Body of pancreas (tissue), 4 donors: ENCODE measurements at regions not wholly inside any gene's neighbourhood (a gene's known extent, or its start where the extent isn't known, plus 50 kb on each side); places are given as distances from the start of the nearest gene placed in this dataset.
"Not testable (repeated sequence)": the region's sequence is repeated elsewhere in the genome, so short reads cannot be mapped to it uniquely, and the experiment has no call there.

Experiments used
- ATAC-seq: fragments of 150-250 bp; one replicate; pipeline ENCODE4 v1.9.1; 2016
- DNase-seq, 4 donors: peaks; one replicate each; pipeline ENCODE4 v3.0.0-alpha.2; 2019
- H3K27ac ChIP-seq, 4 donors: fragments of 200-600 bp; sonication (generic); 1 replicate in 3 of 4; 2 replicates in 1 of 4; pipeline versions ENCODE4 v1.5.1 to v1.6.1; 2016 to 2019; ENCODE audit warnings: mild to moderate bottlenecking in 1 of 4, mixed read lengths in 1 of 4, moderate library complexity in 1 of 4
- H3K27me3 ChIP-seq, 2 donors: fragments of 200-600 bp; sonication (generic); one replicate each; pipeline ENCODE4 v1.6.0; 2016; ENCODE audit warnings: mild to moderate bottlenecking in 1 of 2
- H3K36me3 ChIP-seq, 2 donors: fragments of 200-600 bp; sonication (generic); replicated peaks in 1 of 2; 2 replicates each; pipeline ENCODE4 v1.5.1; 2016; ENCODE audit warnings: low read depth in 2 of 2; ENCODE audit not compliant: insufficient read depth in 1 of 2
- H3K4me1 ChIP-seq: fragments of 200-600 bp; sonication (generic); one replicate; pipeline ENCODE4 v1.6.0; 2016
- H3K4me3 ChIP-seq, 2 donors: fragments of 200-600 bp; sonication (generic); 1 replicate in 1 of 2; 2 replicates in 1 of 2; pipeline ENCODE4 v1.5.1; 2016 to 2019
- H3K9me3 ChIP-seq, 3 donors: fragments of 200-600 bp; sonication (generic); 1 replicate in 2 of 3; 2 replicates in 1 of 3; pipeline ENCODE4 v1.5.1; 2016
- CTCF ChIP-seq, 7 experiments: fragments of 450-650 bp in 4 of 7; fragments of 200-600 bp in 3 of 7; sonication (generic) in 3 of 7; IDR thresholded peaks; one replicate each; pipeline ENCODE4 v1.5.1; 2016 to 2019; ENCODE audit warnings: antibody characterized with exemption in 7 of 7
- POLR2A ChIP-seq, 3 donors: fragments of 450-650 bp; IDR thresholded peaks; one replicate each; pipeline ENCODE4 v1.6.1; 2016; ENCODE audit warnings: antibody characterized with exemption in 3 of 3, mild to moderate bottlenecking in 2 of 3
- WGBS, 2 donors: methylation state at CpG; one replicate each; pipeline ENCODE4 v1.1.5; 2017; 5-methylcytosine and 5-hydroxymethylcytosine counted together
- intact Hi-C: fragments of 100-400 bp; cut with DNase I; formaldehyde crosslinking; loops from one replicate; pipeline ENCODE4 v1.15.1; 2023

GRCh38 chrX:34338046-34338445, 205.9 kb upstream of the FAM47A start:
- DNase-seq: no peak
- no peak for ATAC-seq
- no peaks in the 10 kb centered on the region for H3K27me3 ChIP-seq
- intact Hi-C loops: no loop called here
- no peaks in the 10 kb centered on the region for H3K9me3 ChIP-seq
- H3K4me3 ChIP-seq: no peak overlapping the region
- H3K36me3 ChIP-seq: no peaks in the 10 kb centered on the region
- no peaks in the 10 kb centered on the region for H3K4me1 ChIP-seq
- no peak for TF ChIP-seq CTCF (IDR thresholded peaks at IDR 0.05)
- TF ChIP-seq POLR2A (IDR thresholded peaks at IDR 0.05): no peak
- no peak overlapping the region for H3K27ac ChIP-seq

- H3K4me1 ChIP-seq, H3K36me3 ChIP-seq, DNase-seq, H3K4me3 ChIP-seq, intact Hi-C loops, ATAC-seq, H3K27me3 ChIP-seq, H3K27ac ChIP-seq, H3K9me3 ChIP-seq: not testable (repeated sequence)
- WGBS, 2 donors: 52 to 63% methylated on average over 2 of the region's 2 CpGs
Measured at GRCh38 chrX:34335376-34335775, 203.3 kb upstream of the FAM47A start.

- intact Hi-C loops: no loop called here
- Histone ChIP-seq H3K36me3 (no peaks in the 10 kb centered on the region), H3K9me3 (no peaks in the 10 kb centered on the region), H3K4me3 (no peak overlapping the region), H3K4me1 (no peaks in the 10 kb centered on the region), H3K27me3 (no peaks in the 10 kb centered on the region), H3K27ac (no peak overlapping the region)
- DNase-seq (no peak), ATAC-seq (no peak)
- 54 to 59% methylated on average over 2 of the region's 2 CpGs for WGBS, 2 donors
- TF ChIP-seq CTCF (IDR thresholded peaks at IDR 0.05) (no peak), POLR2A (IDR thresholded peaks at IDR 0.05) (no peak)
Measured at GRCh38 chrX:34332334-34332733, 200.2 kb upstream of the FAM47A start.

GRCh38 chrX:34325460-34325859, 193.3 kb upstream of the FAM47A start:
- 24 to 27% methylated on average over 2 of the region's 2 CpGs for WGBS, 2 donors
- Histone ChIP-seq H3K9me3 (no peaks in the 10 kb centered on the region), H3K4me3 (no peak overlapping the region), H3K27me3 (no peaks in the 10 kb centered on the region), H3K36me3 (no peaks in the 10 kb centered on the region), H3K4me1 (no peaks in the 10 kb centered on the region), H3K27ac (no peak overlapping the region)
- intact Hi-C loops: no loop called here
- no peak for ATAC-seq
- no peak for TF ChIP-seq POLR2A (IDR thresholded peaks at IDR 0.05)
- no peak for TF ChIP-seq CTCF (IDR thresholded peaks at IDR 0.05)
- no peak for DNase-seq

- H3K4me1 ChIP-seq, ATAC-seq, H3K4me3 ChIP-seq, H3K36me3 ChIP-seq, H3K27ac ChIP-seq, H3K27me3 ChIP-seq, intact Hi-C loops, DNase-seq, H3K9me3 ChIP-seq: not testable (repeated sequence)
- WGBS, 2 donors: 81 to 85% methylated on average over 16 of the region's 16 CpGs
Measured at GRCh38 chrX:34320424-34320823, 188.3 kb upstream of the FAM47A start.

GRCh38 chrX:34300871-34301270, 168.8 kb upstream of the FAM47A start:
- 0% methylated on average over 1 of the region's 1 CpG for WGBS, 2 donors
- DNase-seq (peak; percentile 19 to 37 (median 23)), ATAC-seq (no peak)
- H3K27me3 ChIP-seq: no peaks in the 10 kb centered on the region
- H3K36me3 ChIP-seq: no peaks in the 10 kb centered on the region
- H3K4me1 ChIP-seq: no peaks in the 10 kb centered on the region
- H3K27ac ChIP-seq: no peak overlapping the region
- TF ChIP-seq CTCF (IDR thresholded peaks at IDR 0.05) (peak; percentile 33 to 68 (median 48)), POLR2A (IDR thresholded peaks at IDR 0.05) (no peak)
- intact Hi-C loops: no loop called here
- H3K9me3 ChIP-seq: no peaks in the 10 kb centered on the region
- H3K4me3 ChIP-seq: no peak overlapping the region
